ENCODE measurements at regions not wholly inside any gene's neighbourhood (a gene's known extent, or its start where the extent isn't known, plus 50 kb on each side); places are given as distances from the start of the nearest gene placed in this dataset.

GRCh38 chr5:103718108-103718507 lies 155.5 kb upstream of the NUDT12 start:
- Histone ChIP-seq H3K4me2 (ENCODE audit: insufficient read depth, insufficient read length, low read length) (no peak overlapping the region), H3K18ac (ENCODE audit: insufficient read length, low read depth, low read length) (no peak overlapping the region), H2BK120ac (ENCODE audit: low read depth, low read length, poor library complexity, severe bottlenecking) (no peak overlapping the region), H4K91ac (ENCODE audit: insufficient read length, low read depth, low read length) (no peak overlapping the region), H2BK12ac (ENCODE audit: insufficient read length, low read depth, low read length) (no peak overlapping the region), H2AFZ (ENCODE audit: low read length) (no peak overlapping the region), H2BK15ac (ENCODE audit: low read depth, low read length) (no peak overlapping the region), H3K27me3 (ENCODE audit: insufficient read depth, low read length) (no peaks in the 10 kb centered on the region), H3K23ac (ENCODE audit: insufficient read length, low read depth, low read length) (no peak overlapping the region), H3K23me2 (ENCODE audit: insufficient read length, low read depth, low read length, poor library complexity, severe bottlenecking) (no peaks in the 10 kb centered on the region), H3K4ac (ENCODE audit: low read depth, low read length) (no peak overlapping the region), H3K9ac (ENCODE audit: extremely low read depth, insufficient read length, low read length) (no peak overlapping the region), H3T11ph (ENCODE audit: low read length) (no peak overlapping the region), H3K56ac (ENCODE audit: insufficient read length, low read depth, low read length) (no peak overlapping the region), H3K27ac (ENCODE audit: insufficient read length, low read depth, low read length) (no peak overlapping the region), H4K20me1 (ENCODE audit: control insufficient read depth, insufficient read depth, insufficient read length) (no peaks in the 10 kb centered on the region), H4K8ac (replicated peaks; ENCODE audit: insufficient read length, low read depth, low read length) (no peak overlapping the region), H2AK5ac (ENCODE audit: insufficient read length, low read length) (no peak overlapping the region), H3K14ac (ENCODE audit: insufficient read depth, low read length) (no peak overlapping the region), H2BK20ac (ENCODE audit: low read depth, low read length, poor library complexity, severe bottlenecking) (no peak overlapping the region), H2BK5ac (ENCODE audit: insufficient read length, low read length) (no peak overlapping the region), H3K79me1 (ENCODE audit: insufficient read depth, low read depth, low read length, poor library complexity, severe bottlenecking) (no peaks in the 10 kb centered on the region), H3K9me3 (ENCODE audit: control insufficient read depth, low read depth, low read length) (peaks cover 10% of the 10 kb centered on the region), H4K5ac (ENCODE audit: insufficient read length, low read depth, low read length) (no peak overlapping the region), H3K79me2 (ENCODE audit: insufficient read depth, low read length) (no peaks in the 10 kb centered on the region), H3K4me1 (ENCODE audit: insufficient read depth, low read length) (no peaks in the 10 kb centered on the region)
- Mint-ChIP-seq H3K9me3 (peaks cover 25% of the 10 kb centered on the region in 2 experiments), H3K36me3 (ENCODE audit: insufficient read depth in 1 of 3, low read depth in 3 of 3) (peaks cover 10 to 28% (median 22%) of the 10 kb centered on the region in 3 experiments), H3K4me1 (no peaks in the 10 kb centered on the region), H3K4me3 (no peak overlapping the region), H3K27me3 (ENCODE audit: low read depth) (no peaks in the 10 kb centered on the region), H3K27ac (no peak overlapping the region)
- TF ChIP-seq CTCF (conservative IDR thresholded peaks at IDR 0.05): no peak
- DNase-seq: no peak
- WGBS (ENCODE audit: extremely low coverage, insufficient read length, low lambda C conversion rate): no CpG with 5 or more reads among the region's 1 CpG
